GM23248 (cell line): ENCODE measurements at regions not wholly inside any gene's neighbourhood (a gene's known extent, or its start where the extent isn't known, plus 50 kb on each side); places are given as distances from the start of the nearest gene placed in this dataset.
"Not testable (repeated sequence)": the region's sequence is repeated elsewhere in the genome, so short reads cannot be mapped to it uniquely, and the experiment has no call there.

ENCODE experiments used
- EZH2 ChIP-seq: fragments of 200-600 bp; sonication (generic); IDR thresholded peaks from 2 replicates; pipeline ENCODE4 v1.6.1; 2018; ENCODE audit warnings: antibody characterized with exemption, mild to moderate bottlenecking; ENCODE audit not compliant: insufficient read depth, poor library complexity, severe bottlenecking
- EZH2phosphoT487 ChIP-seq: fragments of 200-600 bp; sonication (generic); IDR thresholded peaks from 2 replicates; pipeline ENCODE4 v1.6.1; 2018; ENCODE audit warnings: antibody characterized with exemption, moderate library complexity, mild to moderate bottlenecking, low read depth; ENCODE audit not compliant: insufficient read depth

- TF ChIP-seq EZH2, EZH2phosphoT487: not testable (repeated sequence)
These were observed 154.4 kb downstream of the GOSR1 start for GRCh38 chr17:30631651-30632050.
